K562 (cell line): ENCODE measurements at regions not wholly inside any gene's neighbourhood (a gene's known extent, or its start where the extent isn't known, plus 50 kb on each side); places are given as distances from the start of the nearest gene placed in this dataset.

ENCODE experiments used
- ATAC-seq: fragments of 200-7000 bp; cut with Tn5 transposase; 3 replicates; pipeline ENCODE4 v1.9.1; 2020; ENCODE audit warnings: moderate library complexity
- BruUV-seq: library from RNA; stranded (reverse); fragments of 400-500 nt; replicated peaks from 2 replicates; lab custom pipeline; 2021; lab: Mats Ljungman, UMichigan
- CTCF ChIA-PET: fragments of 300-600 bp; formaldehyde crosslinking; extraction: SDS; loops from one replicate; lab custom pipeline; 2021; ENCODE audit warnings: low intra/inter-chr PET ratio; lab: Yijun Ruan, JAX
- POLR2A ChIA-PET: fragments of 300-600, 350-650 bp; sonication (Branson Sonifier 250); formaldehyde crosslinking; extraction: SDS; loops from one replicate; lab custom pipeline; 2021; ENCODE audit warnings: antibody characterized with exemption, inconsistent platforms; lab: Yijun Ruan, JAX
- DNase-seq, 4 experiments: peaks; one replicate each; pipeline versions ENCODE4 v3.0.0 to v3.0.0-alpha.2; 2011 to 2018; ENCODE audit warnings: low spot score in 3 of 4, mixed read lengths in 3 of 4; ENCODE audit errors: extremely low read depth in 1 of 4
- FAIRE-seq: peaks from 2 replicates; lab custom pipeline; 2011; peaks lifted over from hg19 to GRCh38; lab: Jason Lieb, UNC
- H2AFZ ChIP-seq: 2 replicates; pipeline ENCODE4 v1.6.0; 2011; ENCODE audit warnings: low read depth, low read length, control low read depth, inconsistent platforms
- H3K27ac ChIP-seq: fragments of 200-600 bp; 3 replicates; pipeline ENCODE4 v1.8.0; 2011; ENCODE audit warnings: low read depth, mild to moderate bottlenecking, control low read depth, inconsistent platforms, low read length, moderate library complexity, mixed read lengths; ENCODE audit errors: extremely low read depth
- H3K27me3 ChIP-seq, 2 experiments: fragments of 300-600 bp in 1 of 2; 2 replicates in 1 of 2; 3 replicates in 1 of 2; pipeline versions ENCODE4 v1.6.0 to v1.8.0; 2011; ENCODE audit warnings: inconsistent platforms in 2 of 2, low read length in 2 of 2, mild to moderate bottlenecking in 1 of 2, mixed read lengths in 1 of 2, moderate library complexity in 1 of 2; ENCODE audit not compliant: control insufficient read depth in 2 of 2, insufficient read depth in 2 of 2
- H3K36me3 ChIP-seq: fragments of 300-600 bp; 3 replicates; pipeline ENCODE4 v1.8.0; 2011; ENCODE audit warnings: mild to moderate bottlenecking, low read length, inconsistent platforms; ENCODE audit not compliant: control insufficient read depth, insufficient read depth
- H3K4me1 ChIP-seq, 2 experiments: fragments of 200-600 bp in 1 of 2; replicated peaks in 1 of 2; 2 replicates in 1 of 2; 3 replicates in 1 of 2; pipeline versions ENCODE4 v1.5.1 to v1.8.0; 2011; ENCODE audit warnings: inconsistent platforms in 2 of 2, low read length in 2 of 2, mild to moderate bottlenecking in 1 of 2, mixed read lengths in 1 of 2, moderate library complexity in 1 of 2; ENCODE audit not compliant: control insufficient read depth in 2 of 2, insufficient read depth in 2 of 2
- H3K4me2 ChIP-seq: 2 replicates; pipeline ENCODE4 v1.6.1; 2011; ENCODE audit warnings: low read length, control low read depth, inconsistent platforms, mixed read lengths; ENCODE audit not compliant: insufficient read depth
- H3K4me3 ChIP-seq: fragments of 200-600 bp; sonication (generic), shearing (Covaris generic); 2 replicates; pipeline ENCODE4 v1.5.1; 2016; ENCODE audit warnings: control low read depth, inconsistent platforms
- H3K79me2 ChIP-seq: fragments of 200-600 bp; 3 replicates; pipeline ENCODE4 v1.8.0; 2011; ENCODE audit warnings: low read length, inconsistent platforms; ENCODE audit not compliant: control insufficient read depth, insufficient read depth
- H3K9ac ChIP-seq, 2 experiments: 2 replicates each; pipeline versions ENCODE4 v1.6.0 to v1.6.1; 2011; ENCODE audit warnings: low read depth in 2 of 2, low read length in 2 of 2, control low read depth in 1 of 2, inconsistent platforms in 1 of 2, mild to moderate bottlenecking in 1 of 2, mixed read lengths in 1 of 2; ENCODE audit not compliant: insufficient read depth in 1 of 2
- H3K9me1 ChIP-seq: one replicate; pipeline ENCODE4 v1.6.0; 2011; ENCODE audit warnings: inconsistent platforms, mild to moderate bottlenecking, low read length, moderate library complexity; ENCODE audit not compliant: control insufficient read depth, insufficient read depth
- H3K9me3 ChIP-seq: replicated peaks from 2 replicates; pipeline ENCODE4 v1.5.1; 2011; ENCODE audit warnings: low read depth, low read length, inconsistent platforms; ENCODE audit not compliant: control insufficient read depth, insufficient read depth
- H4K20me1 ChIP-seq: replicated peaks from 2 replicates; pipeline ENCODE4 v1.6.1; 2011; ENCODE audit warnings: low read length, inconsistent platforms, mixed read lengths; ENCODE audit not compliant: control insufficient read depth, insufficient read depth
- BACH1 ChIP-seq: fragments of 200-800 bp; sonication (Bioruptor generic); IDR thresholded peaks from 2 replicates; pipeline ENCODE4 v1.6.1; 2016; ENCODE audit warnings: missing genetic modification characterization, missing compliant biosample characterization
- GABPA ChIP-seq: fragments of 200-800 bp; sonication (Bioruptor generic); conservative IDR thresholded peaks from 2 replicates; pipeline ENCODE4 v1.6.1; 2016; ENCODE audit warnings: low read depth, missing genetic modification characterization, missing compliant biosample characterization
- GATAD2A ChIP-seq: fragments of 450-650 bp; IDR thresholded peaks from 2 replicates; pipeline ENCODE4 v1.6.1; 2017
- KAT8 ChIP-seq: fragments of 450-650 bp; IDR thresholded peaks from 2 replicates; pipeline ENCODE4 v1.6.1; 2016; ENCODE audit warnings: low read depth, mild to moderate bottlenecking
- KLF13 ChIP-seq: fragments of 450-650 bp; IDR thresholded peaks from 2 replicates; pipeline ENCODE4 v1.6.1; 2016; ENCODE audit warnings: missing genetic modification characterization, low read depth, mild to moderate bottlenecking, missing compliant biosample characterization, moderate library complexity, borderline replicate concordance
- LARP7 ChIP-seq: fragments of 450-650 bp; IDR thresholded peaks from 2 replicates; pipeline ENCODE4 v1.6.1; 2016
- LEF1 ChIP-seq: fragments of 450-650 bp; IDR thresholded peaks from 2 replicates; pipeline ENCODE4 v1.6.1; 2016; ENCODE audit warnings: mild to moderate bottlenecking
- MEF2D ChIP-seq: conservative IDR thresholded peaks from 2 replicates; pipeline ENCODE4 v1.6.1; 2016; ENCODE audit warnings: low read depth, missing genetic modification characterization, missing compliant biosample characterization
- MEIS2 ChIP-seq: fragments of 450-650 bp; IDR thresholded peaks from 2 replicates; pipeline ENCODE4 v1.6.1; 2014; ENCODE audit warnings: mild to moderate bottlenecking; ENCODE audit not compliant: partially characterized antibody
- SAFB2 ChIP-seq: fragments of 200-400 bp; formaldehyde crosslinking; IDR thresholded peaks from 2 replicates; pipeline ENCODE4 v1.6.1; 2018; ENCODE audit warnings: borderline replicate concordance, low read length, low read depth, moderate library complexity; ENCODE audit not compliant: severe bottlenecking
- SIRT6 ChIP-seq: IDR thresholded peaks from one replicate; pipeline ENCODE4 v1.6.1; 2012; ENCODE audit warnings: low read depth, mild to moderate bottlenecking, control low read depth, inconsistent platforms, low read length, moderate library complexity
- SREBF1 ChIP-seq: fragments of 150-350 bp; IDR thresholded peaks from 2 replicates; pipeline ENCODE4 v1.6.1; 2014; ENCODE audit warnings: antibody characterized with exemption, low read depth, low read length, borderline replicate concordance
- SRF ChIP-seq, 2 experiments: fragments of 250-450, 450-650 bp in 1 of 2; sonication (Bioruptor Pico) in 1 of 2; sonication (generic) in 1 of 2; formaldehyde crosslinking; IDR thresholded peaks; 2 replicates each; pipeline versions ENCODE4 v1.5.0 to v1.5.1; 2020 to 2022; ENCODE audit warnings: mild to moderate bottlenecking in 1 of 2, missing genetic modification reagents in 1 of 2
- TEAD4 ChIP-seq, 2 experiments: sonication (generic) in 1 of 2; formaldehyde crosslinking in 1 of 2; IDR thresholded peaks; 2 replicates each; pipeline versions ENCODE4 v1.6.1 to v1.8.0; 2012 to 2022; ENCODE audit warnings: borderline replicate concordance in 1 of 2, inconsistent platforms in 1 of 2, low read length in 1 of 2, mild to moderate bottlenecking in 1 of 2, missing genetic modification reagents in 1 of 2
- ZNF644 ChIP-seq: fragments of 200-800 bp; sonication (Bioruptor generic); IDR thresholded peaks from 2 replicates; pipeline ENCODE4 v1.6.1; 2016; ENCODE audit warnings: low read depth, missing genetic modification characterization, missing compliant biosample characterization
- ZNF695 ChIP-seq: fragments of 450-650 bp; formaldehyde crosslinking; IDR thresholded peaks from 2 replicates; pipeline ENCODE4 v1.4.0; 2020; ENCODE audit warnings: mild to moderate bottlenecking, moderate library complexity
- WGBS: fragments of 100-300 bp; shearing (Covaris generic); methylation state at CpG from one replicate; pipeline ENCODE4 v1.1.6; 2016; ENCODE audit warnings: low coverage, mixed read lengths; ENCODE audit not compliant: insufficient coverage; ENCODE audit errors: missing lambda C conversion rate; 5-methylcytosine and 5-hydroxymethylcytosine counted together
- in situ Hi-C: fragments of 300-500 bp; cut with MboI; formaldehyde crosslinking; loops from 4 replicates; pipeline ENCODE4 v1.15.0; 2018; ENCODE audit warnings: inconsistent platforms, mixed read lengths
- intact Hi-C: fragments of 100-400 bp; cut with micrococcal nuclease; formaldehyde crosslinking; loops from 2 replicates; pipeline ENCODE4 v1.14.2; 2022
- TF ChIP-seq, protein P1 (sequence below): fragments of 250-450 bp; sonication (Bioruptor Pico); IDR thresholded peaks from 2 replicates; pipeline ENCODE4 v1.8.0; 2022; ENCODE audit warnings: inconsistent platforms
- TF ChIP-seq, protein P2 (sequence below): sonication (generic); formaldehyde crosslinking; IDR thresholded peaks from 2 replicates; pipeline ENCODE4 v1.8.1; 2022; ENCODE audit warnings: missing genetic modification reagents
- TF ChIP-seq, protein P3 (sequence below): IDR thresholded peaks from 2 replicates; pipeline ENCODE4 v1.6.1; 2011; ENCODE audit not compliant: insufficient read length; ENCODE audit errors: extremely low read depth
- TF ChIP-seq, protein P4 (sequence below): IDR thresholded peaks from 2 replicates; pipeline ENCODE4 v1.6.1; 2014; ENCODE audit warnings: antibody characterized with exemption

DNA sequence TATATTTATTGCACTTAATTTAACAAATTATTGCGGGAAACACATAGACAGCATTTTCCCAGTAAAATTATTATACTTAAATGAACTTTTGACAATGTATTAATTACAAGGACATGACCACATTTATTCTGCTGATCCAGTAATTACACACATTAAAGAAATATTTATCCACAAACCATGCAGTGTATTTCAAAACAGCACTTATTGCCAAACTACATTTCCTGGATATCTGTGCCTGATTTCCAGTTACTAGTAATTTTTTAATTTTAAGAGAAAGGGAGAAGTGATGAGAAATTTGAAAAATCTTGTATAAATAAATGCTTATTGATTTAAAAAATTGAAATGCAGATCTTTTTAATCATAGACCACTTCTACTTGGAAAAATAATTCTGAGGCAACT lies 1458.7 kb upstream of the ACVR2A start:
- Histone ChIP-seq H2AFZ (no peak overlapping the region), H3K4me2 (no peak overlapping the region), H4K20me1 (no peaks in the 10 kb centered on the region), H3K4me1 (no peaks in the 10 kb centered on the region), H3K4me3 (no peak overlapping the region), H3K9ac (no peak overlapping the region), H3K9me3 (no peaks in the 10 kb centered on the region), H3K79me2 (no peaks in the 10 kb centered on the region), H3K27ac (no peak overlapping the region), H3K9me1 (no peaks in the 10 kb centered on the region), H3K36me3 (no peaks in the 10 kb centered on the region), H3K27me3 (no peaks in the 10 kb centered on the region)
- BruUV-seq = no TSS peak
- ATAC-seq (no peak), DNase-seq (no peak), FAIRE-seq (no peak)
- ChIA-PET CTCF (no interaction called here), POLR2A (no interaction called here)
- intact Hi-C loops = no loop called here
- 4% methylated on average over 1 of the region's 1 CpG for WGBS
- TF ChIP-seq SAFB2 = no peak
- TF ChIP-seq SIRT6 = no peak
- TF ChIP-seq KAT8 = no peak
- TF ChIP-seq ZNF644 = no peak
- no peak for TF ChIP-seq MEIS2
- no peak for TF ChIP-seq LEF1
- no peak for TF ChIP-seq GATAD2A
- TF ChIP-seq KLF13 (tag) = no peak
- no peak for TF ChIP-seq TEAD4 (IDR thresholded peaks at IDR 0.05; ENCODE audit: low read length)
- TF ChIP-seq TEAD4 (CRISPR knock-in tag; IDR thresholded peaks at IDR 0.05; ENCODE audit: borderline replicate concordance) = no peak
- TF ChIP-seq, protein P1, sequence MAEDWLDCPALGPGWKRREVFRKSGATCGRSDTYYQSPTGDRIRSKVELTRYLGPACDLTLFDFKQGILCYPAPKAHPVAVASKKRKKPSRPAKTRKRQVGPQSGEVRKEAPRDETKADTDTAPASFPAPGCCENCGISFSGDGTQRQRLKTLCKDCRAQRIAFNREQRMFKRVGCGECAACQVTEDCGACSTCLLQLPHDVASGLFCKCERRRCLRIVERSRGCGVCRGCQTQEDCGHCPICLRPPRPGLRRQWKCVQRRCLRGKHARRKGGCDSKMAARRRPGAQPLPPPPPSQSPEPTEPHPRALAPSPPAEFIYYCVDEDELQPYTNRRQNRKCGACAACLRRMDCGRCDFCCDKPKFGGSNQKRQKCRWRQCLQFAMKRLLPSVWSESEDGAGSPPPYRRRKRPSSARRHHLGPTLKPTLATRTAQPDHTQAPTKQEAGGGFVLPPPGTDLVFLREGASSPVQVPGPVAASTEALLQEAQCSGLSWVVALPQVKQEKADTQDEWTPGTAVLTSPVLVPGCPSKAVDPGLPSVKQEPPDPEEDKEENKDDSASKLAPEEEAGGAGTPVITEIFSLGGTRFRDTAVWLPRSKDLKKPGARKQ (CRISPR knock-in tag) = no peak
- TF ChIP-seq MEF2D = no peak
- TF ChIP-seq, protein P2, sequence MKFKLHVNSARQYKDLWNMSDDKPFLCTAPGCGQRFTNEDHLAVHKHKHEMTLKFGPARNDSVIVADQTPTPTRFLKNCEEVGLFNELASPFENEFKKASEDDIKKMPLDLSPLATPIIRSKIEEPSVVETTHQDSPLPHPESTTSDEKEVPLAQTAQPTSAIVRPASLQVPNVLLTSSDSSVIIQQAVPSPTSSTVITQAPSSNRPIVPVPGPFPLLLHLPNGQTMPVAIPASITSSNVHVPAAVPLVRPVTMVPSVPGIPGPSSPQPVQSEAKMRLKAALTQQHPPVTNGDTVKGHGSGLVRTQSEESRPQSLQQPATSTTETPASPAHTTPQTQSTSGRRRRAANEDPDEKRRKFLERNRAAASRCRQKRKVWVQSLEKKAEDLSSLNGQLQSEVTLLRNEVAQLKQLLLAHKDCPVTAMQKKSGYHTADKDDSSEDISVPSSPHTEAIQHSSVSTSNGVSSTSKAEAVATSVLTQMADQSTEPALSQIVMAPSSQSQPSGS = no peak
- no peak for TF ChIP-seq SRF (CRISPR knock-in tag; IDR thresholded peaks at IDR 0.05)
- TF ChIP-seq ZNF695 = no peak
- no peak for TF ChIP-seq GABPA (tag)
- TF ChIP-seq LARP7 = no peak
- no peak for TF ChIP-seq BACH1
- no peak for TF ChIP-seq SREBF1
- TF ChIP-seq, protein P3, sequence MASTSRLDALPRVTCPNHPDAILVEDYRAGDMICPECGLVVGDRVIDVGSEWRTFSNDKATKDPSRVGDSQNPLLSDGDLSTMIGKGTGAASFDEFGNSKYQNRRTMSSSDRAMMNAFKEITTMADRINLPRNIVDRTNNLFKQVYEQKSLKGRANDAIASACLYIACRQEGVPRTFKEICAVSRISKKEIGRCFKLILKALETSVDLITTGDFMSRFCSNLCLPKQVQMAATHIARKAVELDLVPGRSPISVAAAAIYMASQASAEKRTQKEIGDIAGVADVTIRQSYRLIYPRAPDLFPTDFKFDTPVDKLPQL = no peak
- TF ChIP-seq, protein P4, sequence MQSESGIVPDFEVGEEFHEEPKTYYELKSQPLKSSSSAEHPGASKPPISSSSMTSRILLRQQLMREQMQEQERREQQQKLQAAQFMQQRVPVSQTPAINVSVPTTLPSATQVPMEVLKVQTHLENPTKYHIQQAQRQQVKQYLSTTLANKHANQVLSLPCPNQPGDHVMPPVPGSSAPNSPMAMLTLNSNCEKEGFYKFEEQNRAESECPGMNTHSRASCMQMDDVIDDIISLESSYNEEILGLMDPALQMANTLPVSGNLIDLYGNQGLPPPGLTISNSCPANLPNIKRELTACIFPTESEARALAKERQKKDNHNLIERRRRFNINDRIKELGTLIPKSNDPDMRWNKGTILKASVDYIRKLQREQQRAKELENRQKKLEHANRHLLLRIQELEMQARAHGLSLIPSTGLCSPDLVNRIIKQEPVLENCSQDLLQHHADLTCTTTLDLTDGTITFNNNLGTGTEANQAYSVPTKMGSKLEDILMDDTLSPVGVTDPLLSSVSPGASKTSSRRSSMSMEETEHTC = no peak
- in situ Hi-C loops = no loop called here
